ENCODE measurements at regions not wholly inside any gene's neighbourhood (a gene's known extent, or its start where the extent isn't known, plus 50 kb on each side); places are given as distances from the start of the nearest gene placed in this dataset.

DNA sequence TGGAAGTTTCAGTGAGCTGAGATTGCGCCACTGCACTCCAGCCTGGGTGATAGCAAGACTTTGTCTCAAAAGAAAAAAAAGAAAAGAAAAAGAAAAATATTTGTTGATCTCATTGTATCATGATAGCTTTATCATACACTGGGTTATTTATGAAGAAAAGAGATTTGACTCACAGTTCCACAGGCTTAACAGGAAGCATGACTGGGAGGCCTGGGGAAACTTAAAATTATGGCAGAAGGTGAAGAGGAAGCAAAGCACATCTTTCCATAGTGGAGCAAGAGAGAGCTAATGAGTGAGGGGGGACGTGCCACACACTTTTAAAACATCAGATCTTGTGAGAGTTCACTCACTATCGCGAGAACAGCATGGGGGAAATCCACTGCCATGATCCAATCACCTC, 72.7 kb upstream of the FUT8 start:
- no peak for TF ChIP-seq POLR2AphosphoS5 (IDR thresholded peaks at IDR 0.05; ENCODE audit: low read depth, low read length)
- TF ChIP-seq, protein P1, sequence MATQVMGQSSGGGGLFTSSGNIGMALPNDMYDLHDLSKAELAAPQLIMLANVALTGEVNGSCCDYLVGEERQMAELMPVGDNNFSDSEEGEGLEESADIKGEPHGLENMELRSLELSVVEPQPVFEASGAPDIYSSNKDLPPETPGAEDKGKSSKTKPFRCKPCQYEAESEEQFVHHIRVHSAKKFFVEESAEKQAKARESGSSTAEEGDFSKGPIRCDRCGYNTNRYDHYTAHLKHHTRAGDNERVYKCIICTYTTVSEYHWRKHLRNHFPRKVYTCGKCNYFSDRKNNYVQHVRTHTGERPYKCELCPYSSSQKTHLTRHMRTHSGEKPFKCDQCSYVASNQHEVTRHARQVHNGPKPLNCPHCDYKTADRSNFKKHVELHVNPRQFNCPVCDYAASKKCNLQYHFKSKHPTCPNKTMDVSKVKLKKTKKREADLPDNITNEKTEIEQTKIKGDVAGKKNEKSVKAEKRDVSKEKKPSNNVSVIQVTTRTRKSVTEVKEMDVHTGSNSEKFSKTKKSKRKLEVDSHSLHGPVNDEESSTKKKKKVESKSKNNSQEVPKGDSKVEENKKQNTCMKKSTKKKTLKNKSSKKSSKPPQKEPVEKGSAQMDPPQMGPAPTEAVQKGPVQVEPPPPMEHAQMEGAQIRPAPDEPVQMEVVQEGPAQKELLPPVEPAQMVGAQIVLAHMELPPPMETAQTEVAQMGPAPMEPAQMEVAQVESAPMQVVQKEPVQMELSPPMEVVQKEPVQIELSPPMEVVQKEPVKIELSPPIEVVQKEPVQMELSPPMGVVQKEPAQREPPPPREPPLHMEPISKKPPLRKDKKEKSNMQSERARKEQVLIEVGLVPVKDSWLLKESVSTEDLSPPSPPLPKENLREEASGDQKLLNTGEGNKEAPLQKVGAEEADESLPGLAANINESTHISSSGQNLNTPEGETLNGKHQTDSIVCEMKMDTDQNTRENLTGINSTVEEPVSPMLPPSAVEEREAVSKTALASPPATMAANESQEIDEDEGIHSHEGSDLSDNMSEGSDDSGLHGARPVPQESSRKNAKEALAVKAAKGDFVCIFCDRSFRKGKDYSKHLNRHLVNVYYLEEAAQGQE (IDR thresholded peaks at IDR 0.05; ENCODE audit: insufficient read depth in 1 of 2, low read depth in 2 of 2, low read length in 2 of 2), result no peak
- TF ChIP-seq SIN3A (IDR thresholded peaks at IDR 0.05; ENCODE audit: borderline replicate concordance, insufficient read depth, low read length), result no peak
